ENCODE measurements at regions not wholly inside any gene's neighbourhood (a gene's known extent, or its start where the extent isn't known, plus 50 kb on each side); places are given as distances from the start of the nearest gene placed in this dataset.

DNA sequence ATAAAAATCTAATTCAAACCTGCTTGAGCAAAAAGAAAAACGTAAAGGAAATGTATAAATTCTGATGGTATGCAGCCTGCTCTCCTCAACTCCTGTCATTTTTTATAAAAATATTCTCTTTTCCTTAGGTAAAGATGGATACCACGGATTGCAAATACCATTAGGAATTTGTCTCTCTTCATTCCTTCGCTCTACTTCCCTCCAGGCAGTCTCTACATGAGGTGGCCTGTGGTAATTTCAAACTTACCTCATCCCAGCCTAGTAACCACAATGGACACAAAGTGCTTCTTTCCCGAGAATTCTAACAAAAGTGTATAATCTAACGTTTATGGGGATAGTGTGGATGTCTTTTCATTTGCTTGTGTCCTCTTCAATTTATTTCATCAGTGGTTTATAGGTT lies 239.5 kb upstream of the LRRC7 start:
- no peak for DNase-seq (ENCODE audit: low spot score)

DNA sequence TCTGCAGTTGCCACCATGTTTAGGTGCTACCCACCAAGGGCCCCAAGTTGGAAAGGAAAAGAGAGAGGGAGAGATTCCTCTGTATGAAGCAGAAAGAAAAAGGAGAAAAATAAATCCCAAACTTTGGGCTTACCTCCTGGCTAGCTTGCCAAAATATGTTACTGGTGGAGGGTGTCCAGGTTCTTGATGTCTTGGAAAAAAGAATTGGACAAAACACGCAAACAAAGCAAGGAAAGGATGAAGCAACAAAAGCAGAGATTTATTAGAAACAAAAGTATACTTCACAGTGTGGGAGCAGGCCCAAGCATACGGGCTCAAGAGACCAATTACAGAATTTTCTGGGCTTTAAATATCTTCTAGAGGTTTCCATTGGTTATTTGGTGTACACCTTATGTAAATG lies 204.5 kb upstream of the LRRC7 start:
- no peak for DNase-seq (ENCODE audit: low spot score)

DNA sequence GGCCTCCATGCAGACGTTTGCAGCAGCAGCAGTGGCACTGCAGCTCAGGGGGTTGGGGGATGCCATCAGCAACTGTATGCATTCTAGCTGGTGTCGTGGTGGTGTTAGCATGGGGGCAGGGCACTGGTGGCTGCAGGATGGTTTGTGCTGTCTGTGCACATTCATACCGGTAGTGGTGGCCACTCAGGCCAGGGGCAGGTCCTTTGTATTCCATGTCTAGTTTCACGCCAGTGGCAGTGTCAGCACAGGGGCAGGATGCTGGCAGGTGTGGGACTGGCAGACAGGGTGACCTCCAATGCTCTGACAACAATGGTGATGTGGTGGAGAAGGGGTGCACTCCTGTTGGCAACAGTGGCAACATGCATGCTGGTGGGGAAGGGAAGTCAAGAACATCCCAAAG lies 194.2 kb upstream of the LRRC7 start:
- no peak for DNase-seq (ENCODE audit: low spot score)

DNA sequence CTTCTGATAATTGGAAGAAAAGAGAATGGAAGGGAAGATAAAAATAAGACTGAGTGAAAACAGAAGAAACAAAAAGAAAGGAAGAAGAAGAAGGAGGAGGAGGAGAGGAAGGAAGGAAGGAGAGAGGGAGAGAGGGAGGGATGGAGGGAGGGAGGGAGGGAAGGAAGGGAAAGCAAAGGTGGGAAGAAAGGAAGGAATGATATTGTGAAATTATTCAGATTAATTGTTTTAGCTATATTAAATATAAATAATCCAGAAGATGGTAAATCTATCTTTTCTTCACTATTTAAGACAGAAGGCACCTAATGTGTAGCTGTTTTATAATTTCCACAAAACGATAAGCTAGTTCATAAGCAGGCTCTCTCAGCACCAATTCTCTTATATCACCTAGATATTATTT lies 191.3 kb upstream of the LRRC7 start:
- no peak for DNase-seq (ENCODE audit: low spot score)

DNA sequence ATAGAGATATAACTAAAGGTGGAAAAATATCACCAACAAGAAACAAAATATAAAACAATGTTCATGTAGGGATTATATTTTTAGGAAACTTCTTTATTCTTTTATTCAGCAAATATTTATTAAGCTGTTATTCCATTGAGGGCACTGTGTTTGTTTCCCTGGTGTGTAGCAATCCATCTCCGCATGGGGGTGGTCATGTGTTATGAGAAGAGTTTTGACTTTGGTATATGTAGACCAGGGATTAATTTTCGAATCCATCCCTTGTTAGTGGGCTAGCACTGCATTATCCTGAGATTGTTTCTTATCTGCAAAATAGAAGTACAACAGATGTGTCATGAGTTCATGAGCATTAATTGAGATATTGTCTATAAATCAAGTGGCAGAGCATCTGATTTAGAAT lies 190.2 kb upstream of the LRRC7 start:
- DNase-seq (ENCODE audit: low spot score) = no peak

DNA sequence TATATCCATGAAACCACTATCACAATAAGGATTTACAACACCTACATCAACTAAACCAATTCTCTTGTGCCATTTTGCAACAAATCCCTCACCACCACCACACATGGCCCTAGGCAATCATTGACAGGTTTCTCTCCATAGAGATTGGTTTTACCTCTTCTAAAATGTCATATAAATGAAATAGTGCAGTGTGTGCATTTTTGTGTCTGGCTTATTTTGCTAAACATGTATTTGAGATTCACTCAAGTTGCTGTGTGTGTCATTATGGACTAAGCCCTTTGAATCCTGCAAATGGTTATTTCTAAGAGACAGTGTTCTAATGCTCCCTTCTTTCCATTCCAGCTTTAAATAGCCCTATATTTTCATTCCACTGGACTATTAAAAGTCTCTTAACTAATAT lies 179.7 kb upstream of the LRRC7 start:
- no peak for DNase-seq (ENCODE audit: low spot score)

DNA sequence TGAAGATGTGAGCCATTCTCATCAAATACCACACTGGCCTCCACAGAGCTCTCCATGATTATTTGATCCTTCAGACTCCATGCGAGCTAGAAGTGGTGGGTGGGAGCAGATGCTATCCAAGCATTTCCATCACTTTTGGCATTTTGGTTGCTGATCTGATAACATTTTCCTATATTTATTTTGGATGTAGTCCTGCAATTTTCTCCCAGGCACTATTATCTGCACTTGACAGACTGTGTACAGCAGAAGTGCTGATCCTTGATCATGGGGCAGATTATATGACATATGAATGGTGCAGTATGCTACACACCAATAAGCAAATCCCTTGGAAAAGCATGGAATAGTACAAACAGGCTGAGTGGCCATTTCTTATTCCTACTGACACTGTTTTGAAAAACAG lies 167.6 kb upstream of the LRRC7 start:
- DNase-seq (ENCODE audit: low spot score) = no peak

DNA sequence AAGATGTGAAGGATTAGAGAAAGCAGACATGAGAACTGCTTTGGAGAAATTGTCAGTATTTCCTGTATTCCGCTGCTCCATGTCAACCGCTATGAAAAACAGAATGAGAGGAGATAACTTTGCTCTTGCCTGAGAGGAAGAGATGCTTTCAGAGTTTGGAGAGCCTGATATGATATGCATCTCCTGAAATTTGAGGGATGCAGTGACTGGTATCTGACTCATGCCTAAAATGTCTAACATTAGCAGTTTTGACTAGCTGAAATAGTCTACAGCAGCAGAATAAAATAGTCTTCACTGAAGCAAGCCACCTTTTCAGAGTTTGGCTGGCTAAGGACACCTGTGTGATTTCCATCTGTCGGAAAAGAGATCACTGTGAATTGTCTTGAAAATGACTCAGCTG lies 165.8 kb upstream of the LRRC7 start:
- DNase-seq (ENCODE audit: low spot score) = no peak

DNA sequence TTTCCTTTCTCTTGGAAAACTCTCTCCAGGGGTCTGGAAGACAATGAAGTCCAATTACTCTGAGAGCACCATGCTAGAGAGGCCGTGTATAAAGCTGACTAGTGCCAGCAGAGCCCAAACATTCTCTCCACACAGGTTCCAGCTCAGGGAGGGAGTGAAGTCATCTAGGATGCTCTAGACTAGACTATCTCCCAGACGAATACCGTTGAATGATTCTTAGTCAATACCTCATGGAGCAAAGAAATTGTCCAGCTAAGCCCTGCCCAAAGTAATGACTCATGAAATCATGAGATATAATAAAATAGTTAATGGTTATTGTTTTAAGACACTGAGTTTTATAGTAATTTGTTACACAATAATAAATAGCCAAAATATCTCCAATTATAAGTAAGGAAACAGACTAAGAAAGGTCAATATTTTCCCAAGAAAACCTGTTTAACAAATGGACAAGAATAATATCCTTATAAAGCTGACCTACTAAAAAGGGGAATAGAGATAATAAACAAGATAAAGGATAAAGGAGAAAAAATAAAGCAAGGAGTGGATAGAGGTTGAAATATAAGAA lies 163.9 kb upstream of the LRRC7 start:
- no peak for DNase-seq (ENCODE audit: low spot score)

DNA sequence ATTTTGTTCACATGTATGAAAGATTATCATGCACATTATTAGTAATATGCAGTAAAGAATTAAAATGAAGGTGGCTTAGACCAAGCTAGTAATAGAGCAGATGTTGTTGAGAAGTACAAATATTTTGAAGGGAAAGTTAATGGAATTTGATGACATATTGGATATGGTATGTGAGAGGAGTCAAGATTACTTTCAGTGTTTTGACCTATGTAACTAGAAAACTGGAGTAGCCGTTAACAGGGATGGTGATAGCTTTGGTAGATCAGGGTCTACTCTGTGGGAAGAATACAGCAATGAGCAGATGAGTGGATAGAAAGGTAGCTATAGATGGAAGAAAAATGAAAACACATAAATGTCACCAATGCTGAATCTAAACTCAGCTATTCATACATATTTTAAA lies 163.2 kb upstream of the LRRC7 start:
- no peak for DNase-seq (ENCODE audit: low spot score)

DNA sequence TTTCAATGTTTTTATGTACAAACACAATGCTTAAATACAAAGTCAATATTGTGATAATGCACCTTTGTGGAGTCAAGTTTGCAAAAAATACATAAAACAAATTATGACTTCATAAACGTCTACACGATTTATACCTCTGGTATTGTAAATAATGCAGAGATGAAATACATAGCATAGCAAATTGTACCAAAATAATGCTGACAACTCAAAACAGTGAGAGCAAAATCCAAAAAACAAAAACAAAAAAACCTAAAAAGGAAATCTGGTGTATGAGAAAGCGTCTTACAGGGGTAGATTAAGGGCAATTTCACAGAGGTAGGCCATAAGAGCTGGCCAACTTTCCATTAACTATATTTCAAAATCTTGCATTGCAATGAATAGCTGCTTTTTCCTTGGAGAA lies 161.5 kb upstream of the LRRC7 start:
- no peak for DNase-seq (ENCODE audit: low spot score)

DNA sequence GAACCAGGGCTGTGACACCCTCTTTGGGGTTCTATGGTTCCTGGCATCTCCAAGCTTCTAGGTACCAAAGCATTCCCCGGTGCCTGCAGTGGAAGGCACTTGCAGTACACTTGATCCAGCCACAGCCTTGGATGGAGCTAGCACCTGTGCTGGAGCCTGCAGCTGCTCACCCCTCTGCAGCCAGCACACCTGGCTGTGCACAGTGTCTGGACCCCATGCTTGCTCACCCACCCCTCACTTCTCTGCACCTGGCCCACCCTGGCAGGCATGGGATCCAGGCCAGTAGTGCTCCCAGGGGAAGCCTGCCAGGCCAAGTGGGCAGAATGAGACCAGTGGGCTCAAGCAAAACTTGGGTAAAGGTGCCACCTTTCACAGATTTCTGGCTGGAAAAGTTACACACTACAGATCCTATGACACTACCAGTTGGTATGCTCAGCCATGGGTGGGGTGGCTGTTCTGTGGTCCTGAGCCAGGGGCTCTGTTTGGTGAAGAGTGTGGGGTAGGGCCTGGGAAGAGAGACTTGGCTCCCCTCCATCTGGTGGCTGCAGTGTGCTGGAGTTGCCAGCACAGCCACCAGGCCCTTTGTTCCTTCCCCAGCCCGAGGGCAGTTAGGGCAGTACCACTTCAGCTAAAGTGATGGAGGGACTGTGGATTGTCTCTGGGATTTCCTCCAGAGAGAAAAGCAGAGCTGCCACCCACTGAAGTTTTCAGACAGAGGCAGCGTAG lies 157.8 kb upstream of the LRRC7 start:
- no peak for DNase-seq (ENCODE audit: low spot score)

DNA sequence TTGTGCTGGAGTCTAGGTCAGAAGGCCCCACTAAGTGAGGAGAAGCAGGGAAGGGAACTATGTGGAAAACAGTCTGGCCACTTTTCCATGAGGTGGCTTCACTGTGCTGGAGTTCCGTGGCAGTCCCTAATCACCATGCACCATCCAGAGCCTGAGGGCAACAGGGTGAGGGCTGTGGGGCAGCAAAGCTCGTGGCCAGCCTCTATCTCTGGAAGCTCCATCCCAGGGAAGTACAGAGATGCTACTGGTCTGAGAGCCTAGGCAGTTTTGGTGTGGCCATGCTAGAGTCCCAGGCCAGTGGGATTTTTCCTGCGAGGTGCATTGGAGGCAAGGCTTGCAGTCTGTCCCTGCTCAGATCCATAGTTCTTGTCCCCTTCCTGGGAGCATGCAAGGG lies 157.3 kb upstream of the LRRC7 start:
- no peak for DNase-seq (ENCODE audit: low spot score)

DNA sequence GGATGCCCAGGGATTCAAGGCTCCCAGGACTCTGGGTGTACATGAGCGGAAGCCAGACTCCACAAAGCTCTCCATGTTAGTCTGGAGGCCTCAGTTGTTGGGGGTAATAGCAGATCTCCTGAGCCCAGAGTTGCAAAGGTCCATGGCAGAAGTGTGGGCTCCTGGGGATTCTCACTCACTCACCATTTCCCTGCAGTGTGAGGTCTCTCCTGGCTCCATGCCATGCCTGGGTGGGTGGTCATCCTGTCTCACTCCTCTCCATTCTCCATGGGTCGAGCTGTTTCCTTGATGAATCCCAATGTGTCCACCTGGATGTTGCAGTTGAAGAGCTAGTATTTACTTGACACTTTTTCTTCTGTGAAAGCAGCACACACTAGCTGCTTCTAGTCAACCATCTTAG lies 156.8 kb upstream of the LRRC7 start:
- DNase-seq (ENCODE audit: low spot score) = no peak

DNA sequence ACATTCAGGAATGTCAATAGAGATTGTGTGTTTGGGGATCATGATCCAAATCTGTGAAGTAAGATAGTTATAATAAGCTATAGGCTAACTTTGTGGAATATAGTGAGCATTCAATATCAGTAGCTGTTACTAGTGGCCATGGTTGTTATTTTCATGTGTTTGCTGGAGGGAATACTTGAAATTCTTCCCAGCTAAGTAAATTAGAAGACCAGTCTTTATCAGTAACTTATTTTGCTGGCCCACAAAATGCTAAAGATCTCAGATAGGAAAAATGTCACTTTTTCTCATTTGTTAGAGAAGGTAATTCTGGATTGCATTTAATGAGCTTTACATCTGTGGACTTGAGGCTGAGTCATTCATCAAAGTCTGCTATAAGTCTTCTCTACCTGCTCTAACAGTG lies 156.1 kb upstream of the LRRC7 start:
- DNase-seq (ENCODE audit: low spot score) = no peak

DNA sequence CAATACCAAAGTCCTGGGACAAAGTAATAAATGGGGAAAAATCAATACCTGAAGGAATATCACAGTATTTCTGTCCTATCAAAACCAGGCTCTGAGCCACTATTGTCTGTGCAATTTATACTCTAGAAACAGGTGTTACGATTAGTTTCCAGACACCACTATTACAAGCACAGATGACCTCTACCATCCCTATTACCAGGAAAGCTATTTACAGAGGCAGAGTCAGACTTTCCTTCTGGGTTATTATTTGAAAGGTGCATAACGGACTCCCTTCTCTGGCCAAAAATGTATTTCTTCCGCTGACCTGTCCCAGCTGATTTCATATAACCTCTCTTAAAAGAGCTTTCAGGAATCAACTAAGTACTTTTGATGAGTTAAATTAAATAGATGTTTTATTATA lies 154.6 kb upstream of the LRRC7 start:
- no peak for DNase-seq (ENCODE audit: low spot score)

DNA sequence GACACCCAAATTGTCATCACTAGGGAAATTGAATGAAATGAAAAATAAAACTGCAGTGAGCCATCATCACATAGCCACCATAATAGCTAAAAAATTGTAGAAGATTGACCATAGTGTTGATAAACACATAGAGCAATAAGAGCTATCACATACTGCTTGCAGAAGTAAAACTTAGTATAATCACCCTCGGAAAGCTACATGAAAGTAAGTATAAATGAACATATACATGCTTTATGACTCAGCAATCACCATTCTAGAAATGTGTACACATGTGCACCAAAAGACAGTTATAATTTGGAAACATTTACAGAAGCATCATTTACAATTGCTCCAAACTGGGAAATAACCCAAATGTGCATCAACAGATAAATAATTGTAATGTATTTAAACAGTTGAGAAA lies 153.1 kb upstream of the LRRC7 start:
- DNase-seq (ENCODE audit: low spot score) = no peak

DNA sequence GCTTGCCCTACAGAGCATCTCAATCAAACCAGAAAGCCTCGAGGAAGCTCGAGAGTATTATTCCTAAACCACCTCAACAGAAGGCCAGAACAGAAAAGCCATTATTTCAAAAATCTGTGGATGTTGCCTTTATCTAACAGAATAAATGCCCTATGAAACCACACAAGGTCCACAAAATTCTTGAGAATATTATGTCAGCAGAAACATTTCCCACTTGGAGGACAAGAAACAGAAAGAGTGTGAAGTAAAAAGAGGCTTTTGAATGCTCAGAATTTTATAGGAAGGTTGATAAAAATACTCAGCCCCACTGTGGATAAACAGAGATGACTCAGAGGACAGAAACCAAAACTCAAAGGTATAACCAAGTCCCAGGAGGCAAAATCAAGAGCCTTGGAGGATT lies 146.4 kb upstream of the LRRC7 start:
- no peak for DNase-seq (ENCODE audit: low spot score)

DNA sequence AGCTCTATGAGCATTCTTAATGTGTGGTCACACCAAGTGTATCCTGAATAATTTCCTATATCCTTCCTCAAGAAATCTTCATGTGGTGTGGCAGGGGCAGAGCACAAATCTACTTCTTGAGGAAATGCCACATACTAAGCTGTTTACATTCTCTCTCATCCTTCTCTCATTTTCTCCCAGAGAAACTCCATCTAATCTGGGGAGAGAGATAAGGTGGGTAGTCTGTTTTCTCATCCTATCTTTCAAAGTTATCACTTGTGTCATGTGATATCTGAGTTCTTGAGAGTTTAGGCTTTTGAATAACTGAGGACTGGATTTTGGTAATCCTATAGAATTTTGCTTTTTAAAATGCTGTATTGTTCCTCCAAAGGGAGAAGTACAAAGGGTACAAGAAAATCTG lies 141.9 kb upstream of the LRRC7 start:
- no peak for DNase-seq (ENCODE audit: low spot score)

DNA sequence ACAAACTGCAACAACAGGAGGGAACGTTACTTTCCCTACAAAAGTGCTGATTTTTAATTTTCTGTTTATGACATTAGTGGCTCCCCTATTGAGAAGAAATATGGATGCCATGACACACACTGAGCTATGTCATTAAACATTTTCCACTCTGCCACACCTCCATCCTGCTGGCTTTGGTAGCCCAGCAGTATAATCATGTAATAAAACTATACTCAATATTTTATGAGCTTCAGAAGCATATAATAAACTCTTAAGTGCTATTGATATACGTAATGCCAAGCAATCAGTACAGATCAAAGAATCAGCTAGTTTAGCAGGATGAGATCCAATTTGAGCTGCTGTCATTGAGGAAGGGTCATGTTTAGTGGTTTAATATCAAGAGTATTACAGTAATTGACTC lies 141.3 kb upstream of the LRRC7 start:
- no peak for DNase-seq (ENCODE audit: low spot score)

DNA sequence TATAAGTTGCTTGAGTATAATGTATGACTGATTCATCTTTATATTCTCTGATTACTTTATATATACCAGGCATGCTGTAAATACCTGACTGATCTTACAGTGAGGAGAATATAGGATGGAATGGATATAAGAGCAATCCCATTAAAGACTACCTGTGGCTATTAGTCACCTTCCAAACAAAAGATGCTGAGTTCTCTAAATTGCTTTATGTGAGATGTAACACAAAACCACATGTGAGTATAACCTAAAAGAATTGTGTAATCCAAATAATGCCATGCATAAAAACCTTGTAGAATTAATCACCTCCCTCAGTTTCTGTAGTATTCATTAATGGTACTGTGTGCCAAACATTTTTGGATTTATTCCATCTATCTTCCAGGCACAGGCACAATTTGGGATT lies 134.6 kb upstream of the LRRC7 start:
- DNase-seq (ENCODE audit: low spot score) = no peak

DNA sequence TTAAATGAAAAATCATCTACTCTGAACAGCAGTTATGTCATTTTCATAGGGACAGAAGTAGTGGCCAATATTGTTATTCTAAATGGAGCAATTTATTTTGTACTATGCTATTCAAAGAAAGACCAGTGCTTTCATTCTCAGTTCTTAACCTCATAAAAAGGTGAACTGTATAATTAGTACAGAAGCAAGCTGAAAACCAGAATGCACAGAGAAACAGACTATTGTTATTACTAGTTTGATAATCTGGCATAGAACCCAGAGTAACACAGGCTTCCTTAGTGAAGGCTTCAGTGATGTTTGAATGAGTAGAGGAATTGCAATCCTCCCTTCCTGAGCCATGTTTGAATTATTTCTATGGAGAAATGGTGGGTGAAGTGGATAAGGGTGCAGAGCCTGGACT lies 131.6 kb upstream of the LRRC7 start:
- no peak for DNase-seq (ENCODE audit: low spot score)

DNA sequence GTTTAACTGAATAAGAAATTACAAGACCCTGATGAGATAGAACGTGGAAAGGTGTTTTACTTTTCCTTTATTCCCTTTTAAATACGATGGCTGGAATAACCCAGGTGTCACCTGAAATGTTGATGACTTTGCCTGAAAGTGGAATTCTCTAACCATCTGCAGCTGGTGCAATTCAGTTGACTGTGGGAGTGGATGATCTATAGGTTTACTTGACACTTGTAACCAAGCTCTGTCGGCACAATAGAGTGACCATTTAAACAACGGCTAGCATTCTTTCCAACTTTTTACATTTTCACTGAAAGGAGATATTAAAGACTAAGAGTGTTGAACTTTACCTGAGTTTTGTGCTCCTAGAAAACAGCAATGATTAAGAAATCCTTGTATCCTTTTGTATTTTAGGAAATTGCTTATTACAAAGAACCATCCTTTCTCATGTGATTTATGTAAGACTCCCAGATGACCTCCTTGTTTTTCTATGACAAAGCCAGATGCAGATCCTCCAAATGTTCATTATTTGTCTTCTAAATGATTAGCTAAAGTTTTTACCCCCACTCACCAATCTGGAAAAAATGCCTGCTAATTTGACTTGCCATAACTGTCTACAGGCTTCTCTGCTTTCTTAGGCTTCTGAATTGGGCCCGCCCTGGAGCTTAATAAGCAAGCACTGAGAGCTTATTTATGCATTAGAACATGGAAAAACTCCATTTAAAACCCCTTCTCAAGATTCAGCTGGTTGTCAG lies 129.5 kb upstream of the LRRC7 start:
- DNase-seq (ENCODE audit: low spot score) = no peak

DNA sequence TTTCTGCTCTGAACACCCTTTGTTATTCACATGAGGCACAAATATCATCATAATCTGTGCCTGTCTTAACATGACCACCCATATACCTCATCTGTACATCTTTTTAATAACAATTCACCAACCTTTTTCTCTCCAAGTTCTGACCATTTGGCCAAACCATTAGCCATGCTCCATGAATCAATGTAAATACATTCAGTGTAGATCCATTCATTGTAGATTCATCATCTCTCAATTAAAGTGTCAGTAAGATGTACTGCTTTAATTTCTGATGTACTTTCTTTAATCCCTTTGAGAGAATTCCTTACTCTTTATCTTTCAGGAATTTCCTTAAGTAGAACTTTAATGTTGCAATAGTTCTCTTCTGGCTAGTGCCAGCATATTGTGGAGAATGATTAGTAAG lies 126.2 kb upstream of the LRRC7 start:
- no peak for DNase-seq (ENCODE audit: low spot score)

Data from AG20443 (cell line).